ENCODE measurements at regions not wholly inside any gene's neighbourhood (a gene's known extent, or its start where the extent isn't known, plus 50 kb on each side); places are given as distances from the start of the nearest gene placed in this dataset.
A peak's percentile ranks its signal among the peaks of the same experiment; 100 is the strongest.

- DNase-seq (ENCODE audit: low spot score), result no peak
Measured at GRCh38 chr16:65355706-65356105, 233.8 kb upstream of the CDH11 start.

GRCh38 chr16:65353183-65353582 is 231.3 kb upstream of the CDH11 start:
- no peak for DNase-seq (ENCODE audit: low spot score)

- no peak for DNase-seq (ENCODE audit: low spot score)
Measured at GRCh38 chr16:65349626-65350025, 227.8 kb upstream of the CDH11 start.

- DNase-seq (ENCODE audit: low spot score), result peak; percentile 8
Measured at GRCh38 chr16:65343556-65343955, 221.7 kb upstream of the CDH11 start.

GRCh38 chr16:65342231-65342866 is 220.5 kb upstream of the CDH11 start:
- DNase-seq (ENCODE audit: low spot score), result no peak

GRCh38 chr16:65339062-65339461 is 217.2 kb upstream of the CDH11 start:
- no peak for DNase-seq (ENCODE audit: low spot score)

- no peak for DNase-seq (ENCODE audit: low spot score)
Measured at GRCh38 chr16:65336160-65336559, 214.3 kb upstream of the CDH11 start.

- no peak for DNase-seq (ENCODE audit: low spot score)
Measured at GRCh38 chr16:65334081-65334480, 212.2 kb upstream of the CDH11 start.

- no peak for DNase-seq (ENCODE audit: low spot score)
Measured at GRCh38 chr16:65333283-65333682, 211.4 kb upstream of the CDH11 start.

GRCh38 chr16:65327346-65327745 is 205.5 kb upstream of the CDH11 start:
- DNase-seq (ENCODE audit: low spot score), result no peak

- no peak for DNase-seq (ENCODE audit: low spot score)
Measured at GRCh38 chr16:65323655-65324237, 201.9 kb upstream of the CDH11 start.

- no peak for DNase-seq (ENCODE audit: low spot score)
Measured at GRCh38 chr16:65319621-65320231, 197.9 kb upstream of the CDH11 start.

- no peak for DNase-seq (ENCODE audit: low spot score)
Measured at GRCh38 chr16:65318590-65319257, 196.9 kb upstream of the CDH11 start.

GRCh38 chr16:65318138-65318537 is 196.3 kb upstream of the CDH11 start:
- DNase-seq (ENCODE audit: low spot score), result no peak

GRCh38 chr16:65316808-65317207 is 194.9 kb upstream of the CDH11 start:
- no peak for DNase-seq (ENCODE audit: low spot score)

- DNase-seq (ENCODE audit: low spot score), result no peak
Measured at GRCh38 chr16:65315081-65315780, 193.4 kb upstream of the CDH11 start.

GRCh38 chr16:65314627-65315008 is 192.8 kb upstream of the CDH11 start:
- DNase-seq (ENCODE audit: low spot score), result no peak

GRCh38 chr16:65313936-65314626 is 192.2 kb upstream of the CDH11 start:
- DNase-seq (ENCODE audit: low spot score), result no peak

GRCh38 chr16:65312795-65313194 is 190.9 kb upstream of the CDH11 start:
- no peak for DNase-seq (ENCODE audit: low spot score)

- no peak for DNase-seq (ENCODE audit: low spot score)
Measured at GRCh38 chr16:65312071-65312470, 190.2 kb upstream of the CDH11 start.

- peak; percentile 24 for DNase-seq (ENCODE audit: low spot score)
Measured at GRCh38 chr16:65310491-65310890, 188.6 kb upstream of the CDH11 start.

- no peak for DNase-seq (ENCODE audit: low spot score)
Measured at GRCh38 chr16:65309354-65309753, 187.5 kb upstream of the CDH11 start.

Measured in LoVo (cell line).